Stimulated activated CD8-positive, alpha-beta memory T cell treated with anti-CD3 and anti-CD28 coated beads, Interleukin-12 subunit alpha, Interleukin-12 subunit beta, amount 100 ng/mL, for 4 hours (primary cell): ENCODE measurements at regions not wholly inside any gene's neighbourhood (a gene's known extent, or its start where the extent isn't known, plus 50 kb on each side); places are given as distances from the start of the nearest gene placed in this dataset.

Experiments
- DNase-seq: peaks from one replicate; pipeline ENCODE4 v3.0.0-alpha.2; 2020; ENCODE audit warnings: low read depth

DNA sequence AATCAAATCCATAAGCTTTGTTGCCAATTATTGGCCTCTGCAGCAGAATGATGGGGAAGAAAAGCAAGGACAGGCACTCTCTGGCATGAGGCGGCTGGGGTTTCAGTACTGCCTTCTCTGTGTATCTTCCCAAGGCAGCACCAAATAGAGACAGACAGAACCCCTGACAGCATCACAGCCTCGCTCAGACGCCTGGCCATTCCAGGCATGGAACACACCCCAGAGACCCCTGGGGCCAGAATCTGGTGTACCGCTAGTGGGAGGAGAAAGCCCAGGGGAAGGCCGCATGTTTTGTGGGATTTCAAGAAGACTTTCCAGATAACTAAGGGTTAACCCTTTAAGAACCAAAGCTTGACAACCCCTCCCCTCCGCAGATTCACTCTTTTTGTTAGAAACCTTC is 282.1 kb downstream of the EN1 start:
- DNase-seq, result no peak

DNA sequence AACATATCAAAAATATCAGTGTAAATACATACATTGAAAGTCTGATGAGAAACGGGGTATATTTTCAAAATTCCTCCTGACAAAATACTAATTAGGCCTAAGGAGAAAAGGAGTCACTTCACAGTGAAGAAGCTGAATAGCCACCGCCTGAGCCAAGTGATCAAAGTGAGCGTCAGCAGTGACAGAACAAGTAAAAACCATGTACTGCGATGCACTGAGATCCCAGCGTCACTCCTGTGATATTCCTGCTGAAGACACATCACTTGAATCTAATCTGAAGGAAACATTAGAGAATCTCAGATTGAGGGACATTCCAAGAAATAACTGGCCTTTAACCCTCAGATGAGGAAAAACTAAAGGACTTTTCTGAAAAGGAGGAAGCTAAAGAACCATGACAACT is 285.3 kb downstream of the EN1 start:
- no peak for DNase-seq

DNA sequence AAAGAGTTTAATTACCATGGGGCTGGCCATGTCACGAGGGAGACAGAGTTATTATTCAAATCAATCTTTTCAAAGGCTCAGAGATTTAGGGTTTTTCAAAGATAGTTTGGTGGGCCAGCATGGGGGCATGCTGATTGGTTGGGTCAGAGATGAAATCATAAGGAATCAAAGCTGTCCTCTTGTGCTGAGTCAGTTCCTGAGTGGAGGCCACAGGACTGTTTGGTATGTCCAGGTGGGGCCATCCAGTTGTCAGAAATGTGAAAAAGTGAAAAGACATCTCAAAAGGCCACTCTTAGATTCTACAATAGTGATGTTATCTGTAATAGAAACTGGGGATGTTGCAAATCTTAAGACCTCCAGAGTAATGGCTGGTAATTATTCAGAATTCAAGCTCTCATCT is 288.6 kb downstream of the EN1 start:
- no peak for DNase-seq

DNA sequence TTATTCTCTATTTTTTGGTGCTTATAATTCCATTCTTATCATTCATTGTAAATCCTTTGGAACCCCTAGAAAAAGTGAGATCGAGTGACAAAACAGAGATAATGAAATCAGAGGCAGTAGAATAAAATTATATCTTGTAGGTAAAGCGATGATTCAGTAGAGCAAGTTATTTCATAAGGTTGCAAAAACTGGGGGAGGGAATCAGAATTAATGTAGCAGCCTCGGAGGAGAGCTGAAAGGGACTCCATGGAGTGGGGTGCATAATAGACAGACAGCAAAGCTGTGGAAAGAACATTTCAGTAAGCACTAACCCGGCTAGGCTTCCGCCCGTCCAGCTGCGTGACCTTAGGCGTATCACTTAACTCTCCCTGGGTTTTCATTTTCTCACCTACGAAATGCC is 289.7 kb downstream of the EN1 start:
- no peak for DNase-seq

DNA sequence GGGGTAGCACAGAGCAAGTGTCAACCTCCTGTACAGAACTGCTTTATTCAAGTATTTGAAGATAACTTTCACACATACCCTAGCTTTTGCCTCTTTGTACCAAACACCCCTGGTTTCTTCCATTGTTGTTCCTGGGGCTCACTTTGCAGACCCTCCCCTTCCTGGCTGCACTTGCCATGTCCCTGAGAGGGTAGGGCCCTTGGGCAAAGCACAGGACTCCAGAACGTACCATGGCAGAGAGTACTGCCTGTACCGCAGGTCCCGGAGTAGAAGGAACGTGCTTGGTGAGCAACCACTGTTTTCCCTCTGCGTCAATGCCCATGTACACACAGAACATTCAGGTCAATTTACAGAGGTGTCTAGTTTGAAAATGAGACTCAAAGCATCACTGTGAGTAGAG is 290.4 kb downstream of the EN1 start:
- no peak for DNase-seq

DNA sequence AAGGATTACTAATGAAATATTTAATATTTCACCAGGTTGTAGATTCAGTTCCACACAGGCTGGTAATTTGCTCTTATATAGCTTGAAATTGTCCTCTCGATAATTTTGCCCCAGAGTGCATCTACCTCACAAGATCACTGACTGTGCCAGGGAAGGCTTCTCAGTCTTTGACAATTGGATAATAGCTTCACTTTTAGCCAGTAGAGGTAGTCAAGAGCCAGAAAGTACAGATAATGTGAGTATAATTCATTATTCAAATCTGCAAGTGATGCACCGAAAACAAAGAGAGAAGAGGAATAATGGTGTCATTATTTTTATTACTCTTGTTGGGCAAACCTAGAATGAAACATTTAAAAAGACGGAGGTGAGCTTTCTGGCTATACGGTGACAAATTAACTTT is 292.8 kb downstream of the EN1 start:
- DNase-seq, result no peak

DNA sequence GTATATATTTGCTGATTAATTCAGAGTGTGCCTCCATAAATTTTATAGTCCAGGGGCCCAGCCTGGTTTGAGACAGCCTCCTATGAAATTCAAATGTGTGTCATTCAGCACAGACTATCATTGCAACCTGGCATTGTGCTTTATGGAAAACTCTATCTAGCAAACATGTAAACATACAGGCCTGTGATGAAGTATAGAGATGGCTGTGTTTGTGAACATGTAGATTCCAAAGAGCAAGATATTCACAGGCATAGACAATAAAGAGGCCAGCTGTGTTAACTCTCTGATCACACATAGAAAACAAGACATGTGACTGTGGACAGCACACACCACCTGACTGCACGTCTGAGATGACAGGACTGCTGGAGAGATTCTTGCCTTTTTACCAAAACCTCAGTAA is 297.9 kb downstream of the EN1 start:
- DNase-seq, result no peak

DNA sequence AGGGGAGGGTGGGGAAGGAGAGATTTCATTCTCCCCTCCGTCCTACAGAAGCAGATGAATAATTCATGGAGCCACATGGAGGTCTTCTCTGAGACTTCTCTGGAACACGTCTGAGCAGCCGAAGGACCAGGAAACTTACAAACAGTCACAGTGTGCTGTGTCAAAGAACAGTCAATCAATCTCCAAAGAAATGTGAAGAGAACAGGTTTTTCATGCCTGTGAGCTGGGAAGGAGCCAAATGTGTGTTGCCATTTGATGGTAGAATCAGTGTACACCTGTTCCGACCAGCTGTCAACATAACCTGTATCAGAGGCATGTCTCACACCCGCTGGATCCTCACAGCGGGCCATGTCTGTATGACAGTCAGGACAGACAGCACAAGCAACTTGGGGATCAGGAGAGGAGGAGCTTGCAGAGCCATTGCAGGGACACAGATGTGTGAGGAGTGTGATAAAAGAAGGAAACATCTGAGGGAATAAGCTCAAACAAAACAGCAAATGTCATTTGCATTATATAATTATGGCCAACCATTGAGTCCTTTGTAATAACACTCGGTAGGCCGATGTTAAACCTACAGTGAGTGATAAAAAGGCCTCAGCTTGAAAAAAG is 298.5 kb downstream of the EN1 start:
- no peak for DNase-seq

DNA sequence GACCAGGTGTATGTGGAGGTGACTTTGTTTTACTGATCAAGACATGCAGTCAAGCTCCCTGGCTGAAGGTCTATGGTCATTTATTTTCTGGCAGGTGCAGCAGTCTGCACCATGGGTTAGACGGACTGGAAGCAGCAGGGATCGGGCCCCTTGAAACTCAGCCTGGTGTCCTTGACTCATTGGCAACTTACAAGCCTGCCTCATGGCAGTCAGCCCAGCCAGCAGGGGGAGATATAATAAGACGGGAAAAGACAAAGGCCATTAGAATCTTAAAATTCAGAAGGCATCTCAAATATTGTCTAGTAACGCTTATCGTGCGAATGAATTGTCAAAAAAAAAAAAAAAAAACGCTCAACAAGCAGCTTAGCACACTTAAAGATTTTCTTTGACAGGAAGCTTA is 308.2 kb downstream of the EN1 start:
- no peak for DNase-seq

DNA sequence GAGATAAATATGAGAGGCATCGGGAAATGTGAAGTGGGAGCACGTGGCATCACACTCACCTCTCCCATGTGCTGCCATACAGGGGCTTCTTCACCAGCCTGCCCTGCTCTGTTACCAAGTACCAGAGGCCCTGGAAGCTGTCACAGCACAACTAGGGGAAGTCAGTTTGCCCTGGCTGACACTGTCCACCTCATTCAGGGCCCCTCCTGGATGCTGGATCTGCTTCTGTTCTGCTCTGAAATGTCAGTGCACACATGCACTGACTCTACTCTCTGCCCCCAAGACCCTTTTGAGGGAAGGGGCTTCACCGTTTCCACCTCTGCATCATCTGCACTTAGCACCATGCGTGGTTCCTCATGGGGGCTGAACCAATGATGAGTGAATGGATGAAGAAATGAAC is 311.1 kb downstream of the EN1 start:
- no peak for DNase-seq

DNA sequence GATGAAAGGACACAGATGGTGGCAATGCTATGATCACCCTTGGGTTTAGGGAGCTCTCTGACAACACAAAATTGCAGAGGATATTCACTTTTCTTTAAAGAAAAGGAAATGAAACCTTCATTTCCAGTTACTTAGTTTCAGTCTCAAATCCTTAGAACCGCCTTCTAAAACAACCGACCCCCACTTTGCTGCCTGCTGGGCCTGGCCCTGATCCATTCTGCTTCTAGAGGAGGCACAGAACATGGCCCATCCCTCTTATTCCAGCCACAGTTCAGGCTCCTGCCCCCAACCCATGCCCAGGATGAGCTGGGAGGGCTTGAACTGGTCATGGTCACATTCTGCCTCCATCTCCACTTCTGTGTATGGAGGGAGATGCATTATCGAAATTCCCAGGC is 311.6 kb downstream of the EN1 start:
- no peak for DNase-seq

DNA sequence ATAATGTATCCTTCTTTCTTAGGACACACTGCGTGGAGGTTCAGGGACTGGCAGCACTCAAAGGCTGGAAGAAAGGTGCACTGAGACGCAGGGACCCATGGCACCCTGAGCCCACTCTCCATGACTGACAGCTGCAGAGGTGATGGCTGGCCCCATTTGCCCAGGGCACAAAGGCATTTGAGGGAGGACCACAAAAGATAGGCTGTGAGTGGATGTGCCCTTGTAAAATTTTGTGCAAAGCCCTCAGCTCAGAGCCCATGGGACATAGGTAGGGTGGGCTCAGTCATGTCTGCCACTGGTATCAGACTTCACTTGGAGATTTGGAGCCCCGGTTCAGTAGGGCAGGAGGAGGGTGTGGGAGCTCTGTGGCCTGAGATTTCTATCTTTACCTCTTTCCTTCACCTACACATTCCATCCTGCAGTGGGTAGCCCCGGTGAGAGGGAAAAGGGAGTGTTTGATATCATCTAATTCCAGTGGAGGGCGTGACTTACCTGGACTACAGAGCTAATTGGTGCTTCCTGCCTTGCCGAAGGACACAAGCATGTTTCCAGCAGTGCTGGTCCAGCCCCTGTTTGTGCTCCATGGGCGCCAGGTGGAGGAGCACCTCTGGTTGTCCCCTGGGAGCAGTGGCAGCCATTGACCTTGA is 312.2 kb downstream of the EN1 start:
- DNase-seq, result no peak

DNA sequence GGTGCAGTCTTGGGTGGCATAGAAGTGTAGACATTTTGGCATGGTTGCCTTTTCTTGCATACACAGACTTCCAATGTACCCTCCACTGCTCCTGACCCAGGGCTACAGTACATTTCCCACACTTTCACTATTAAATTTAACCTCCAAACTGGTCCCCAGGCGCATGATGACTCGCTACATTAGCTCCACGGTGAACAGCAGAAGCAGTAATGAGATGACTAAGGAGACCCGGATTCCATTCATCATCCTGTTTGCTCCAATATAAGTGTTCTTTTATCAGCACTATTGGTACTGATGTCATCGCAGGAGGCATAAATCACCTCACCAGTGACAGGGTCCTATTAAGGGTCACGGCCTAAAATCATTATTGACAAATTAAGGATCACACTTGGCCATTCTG is 316.5 kb downstream of the EN1 start:
- DNase-seq, result no peak

DNA sequence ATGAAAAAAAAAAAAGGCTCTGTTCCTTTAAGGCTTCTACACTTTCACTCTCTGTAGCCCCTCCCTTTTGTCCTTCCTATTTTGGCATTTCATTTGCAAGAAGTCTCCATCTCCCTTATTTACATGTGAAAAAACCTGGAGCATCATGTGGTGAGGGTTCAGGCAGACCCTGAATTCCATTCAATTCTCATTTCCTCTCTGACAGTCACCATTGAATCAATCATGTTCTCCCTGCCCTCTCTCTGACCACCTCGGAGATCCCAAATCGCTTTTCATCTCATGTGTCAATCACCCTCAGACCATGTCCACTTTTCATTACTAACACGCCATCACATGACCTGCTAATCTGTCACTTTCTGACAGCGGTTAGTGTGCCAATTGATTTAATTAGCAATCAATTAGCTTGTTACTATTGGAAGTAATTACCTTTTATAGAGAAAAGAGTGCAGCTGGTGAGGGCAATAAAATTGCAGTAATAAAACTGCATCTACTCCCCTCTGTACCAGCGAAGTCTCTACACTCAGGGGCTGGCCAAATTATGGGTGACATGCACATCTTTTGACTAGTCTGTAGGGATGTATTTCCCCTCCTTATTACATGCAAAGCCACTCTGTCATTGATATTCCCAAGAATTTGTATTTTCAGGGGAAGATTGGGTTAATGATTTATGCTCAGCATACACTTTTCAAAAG is 317.4 kb downstream of the EN1 start:
- DNase-seq, result no peak

DNA sequence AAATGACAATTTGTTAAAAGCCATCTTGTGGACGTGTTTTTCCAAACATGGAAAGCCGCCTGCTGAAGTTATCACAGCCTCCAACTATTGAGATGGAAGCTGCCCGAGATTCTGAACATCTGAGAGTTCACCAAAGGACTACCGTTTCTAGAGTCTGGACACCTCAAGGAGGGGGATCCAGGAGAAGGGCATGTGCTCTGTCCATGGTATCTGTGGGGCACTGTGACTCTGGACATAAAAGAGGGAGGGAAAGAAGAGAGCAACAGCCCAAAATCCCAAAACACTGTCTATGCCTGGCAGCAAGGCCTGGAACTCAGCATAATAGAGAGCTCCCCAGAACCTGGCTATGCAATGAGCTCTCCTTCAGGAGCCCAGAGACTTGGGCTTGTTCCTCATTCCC is 319.9 kb downstream of the EN1 start:
- DNase-seq, result no peak

DNA sequence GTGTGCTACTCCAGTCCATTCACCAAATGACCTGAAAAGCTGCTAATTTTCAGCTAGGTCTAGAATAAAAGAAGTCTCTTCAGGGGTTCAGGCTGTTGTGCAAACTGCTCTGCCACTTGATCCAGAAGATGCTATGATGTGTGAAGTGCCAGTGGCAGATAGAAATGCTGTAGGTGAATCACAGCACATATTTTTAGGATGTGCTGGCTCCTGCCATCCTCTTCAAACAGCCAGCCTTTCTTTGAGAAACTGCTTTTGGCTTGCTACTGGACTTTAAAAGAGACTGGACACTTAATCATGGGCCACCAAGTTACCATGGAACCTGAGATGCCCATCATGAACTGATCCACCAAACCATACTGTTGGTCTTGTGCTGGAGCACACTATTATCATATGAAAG is 322.1 kb downstream of the EN1 start:
- no peak for DNase-seq

DNA sequence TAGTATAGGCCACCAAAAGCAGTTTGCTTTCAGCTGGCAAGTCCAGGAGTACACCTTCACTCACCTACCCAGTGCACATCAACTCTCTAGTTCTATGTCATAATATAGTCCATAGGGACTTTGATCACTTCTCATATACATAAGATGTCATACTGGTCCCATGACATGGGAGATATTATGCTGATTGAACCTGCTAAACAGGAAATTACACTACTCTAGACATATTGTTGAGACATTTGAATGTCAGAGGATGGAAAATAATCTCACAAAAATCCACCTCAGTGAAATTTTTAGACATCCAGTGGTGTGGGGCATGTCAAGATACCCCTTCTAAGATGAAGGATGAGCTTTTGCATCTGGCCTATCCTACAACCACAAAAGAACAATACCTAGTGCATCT is 322.5 kb downstream of the EN1 start:
- DNase-seq, result no peak

DNA sequence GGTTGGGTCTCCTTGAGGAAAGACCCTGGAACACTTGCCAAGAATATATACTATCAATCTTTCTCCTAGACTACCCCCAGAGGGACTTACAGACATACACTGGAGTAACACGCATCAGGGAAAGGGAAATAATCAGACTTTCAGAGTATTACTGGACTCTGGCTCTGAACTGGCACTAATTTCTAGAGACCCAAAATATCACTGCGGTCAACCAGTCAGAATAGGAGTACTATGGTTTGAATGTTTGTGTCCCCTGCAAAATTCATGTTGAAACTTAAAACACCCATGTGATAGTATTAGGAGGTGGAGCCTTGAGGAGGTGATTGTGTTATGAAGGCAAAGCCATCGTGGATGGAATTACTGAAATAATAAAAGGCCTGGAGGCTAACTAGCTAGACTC is 323.7 kb downstream of the EN1 start:
- DNase-seq, result no peak

DNA sequence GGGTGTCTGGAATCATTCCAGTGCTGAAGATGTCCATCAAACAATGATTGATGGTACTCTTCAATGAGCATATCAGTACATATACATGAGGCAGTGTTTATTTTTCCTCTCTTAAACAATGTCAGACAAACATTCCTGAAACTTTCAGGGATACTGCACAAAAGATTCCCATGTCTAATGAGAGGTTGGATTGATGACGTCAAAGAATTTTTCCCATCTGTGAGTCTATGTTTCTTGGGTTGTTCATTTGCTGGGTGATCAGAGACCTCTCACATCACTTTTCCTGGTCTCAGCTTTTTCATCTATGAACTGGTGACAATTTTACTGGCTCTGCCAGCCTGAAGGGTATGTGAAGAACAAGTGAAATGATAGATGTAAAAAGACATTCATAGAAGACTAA is 325.5 kb downstream of the EN1 start:
- no peak for DNase-seq

DNA sequence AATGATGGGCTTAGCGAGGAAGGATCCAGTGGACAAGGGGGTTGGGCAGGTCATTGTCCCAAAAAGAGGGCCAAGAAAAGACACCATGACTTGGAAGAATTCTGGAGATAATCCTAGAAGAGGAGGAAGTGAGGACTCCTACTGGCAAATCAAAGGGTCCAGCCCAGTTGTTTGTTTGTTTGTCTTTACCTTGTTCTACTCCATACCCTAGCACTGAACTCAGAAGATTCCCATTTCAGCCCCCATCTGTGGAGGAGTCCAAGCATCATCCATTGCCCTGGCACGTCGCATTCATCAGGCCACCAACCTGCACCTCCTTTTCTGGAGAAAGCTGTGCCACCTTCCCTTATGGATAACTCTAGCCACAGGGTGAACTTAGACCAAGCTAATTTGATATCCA is 326.2 kb downstream of the EN1 start:
- no peak for DNase-seq

DNA sequence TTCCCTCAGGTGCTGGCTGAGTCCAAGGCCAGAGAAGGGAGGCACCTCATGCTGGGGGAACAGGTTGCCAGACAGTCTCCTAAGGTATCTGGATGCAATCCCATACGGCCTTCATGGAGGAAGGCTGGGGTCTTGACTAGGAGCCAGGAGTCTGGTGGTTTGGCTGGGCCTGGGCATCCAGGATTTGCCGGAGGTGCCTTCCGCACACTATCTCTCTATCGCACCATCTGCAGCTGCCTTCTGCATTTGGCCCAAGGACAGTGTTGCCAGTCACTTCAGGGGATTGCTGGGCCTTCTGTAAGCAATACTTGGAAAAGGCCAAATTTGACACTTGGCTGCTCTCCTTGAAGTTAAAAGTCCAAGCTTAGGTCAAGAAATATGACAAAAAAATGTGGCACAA is 327.2 kb downstream of the EN1 start:
- no peak for DNase-seq

DNA sequence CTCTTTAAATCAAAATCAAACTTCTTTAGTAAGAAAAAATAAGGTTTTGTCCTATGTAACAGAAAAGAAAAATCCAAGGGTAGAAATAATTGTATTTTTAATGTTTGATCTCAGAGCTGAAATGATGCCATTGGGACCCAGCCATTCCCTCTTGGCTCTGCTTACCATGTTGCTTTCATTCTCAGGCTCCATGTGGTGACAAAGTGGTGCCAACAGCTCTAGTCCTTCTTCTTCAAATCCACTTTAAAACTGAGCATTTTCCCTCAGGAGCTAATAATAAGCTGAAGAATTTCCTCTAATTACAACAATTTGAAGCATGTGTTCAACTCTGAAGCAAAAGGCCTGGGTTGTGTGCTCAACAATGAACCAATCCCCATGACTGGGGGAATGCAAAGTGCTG is 327.9 kb downstream of the EN1 start:
- no peak for DNase-seq

DNA sequence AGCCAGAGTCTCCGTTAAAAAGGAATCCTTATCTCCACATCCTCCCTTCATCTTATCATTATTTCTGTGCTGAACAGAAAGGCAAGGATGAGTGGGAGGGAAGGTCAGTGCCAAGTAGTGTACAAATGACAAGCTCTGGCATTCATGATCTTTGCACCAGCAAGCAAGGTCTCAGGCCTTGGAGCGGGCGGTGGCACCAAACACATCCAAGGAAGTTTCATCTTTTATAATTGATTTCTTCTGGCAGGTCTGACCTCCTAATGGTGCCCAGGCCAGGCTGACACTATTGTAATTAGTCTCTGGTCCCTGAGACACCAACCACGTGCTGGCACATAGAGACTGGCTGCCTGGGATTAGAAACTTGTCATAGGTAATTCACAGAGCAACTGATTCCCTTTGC is 336.6 kb downstream of the EN1 start:
- DNase-seq, result no peak
